GM19438 (cell line): ENCODE measurements at regions not wholly inside any gene's neighbourhood (a gene's known extent, or its start where the extent isn't known, plus 50 kb on each side); places are given as distances from the start of the nearest gene placed in this dataset.
A peak's percentile ranks its signal among the peaks of the same experiment; 100 is the strongest.
"Not testable (repeated sequence)": the region's sequence is repeated elsewhere in the genome, so short reads cannot be mapped to it uniquely, and the experiment has no call there.

ENCODE experiments used
- ATAC-seq: cut with Tn5 transposase; IDR thresholded peaks from one replicate; pipeline ENCODE4 v1.9.1; 2021; ENCODE audit warnings: low read depth; ENCODE audit not compliant: unreplicated experiment

DNA sequence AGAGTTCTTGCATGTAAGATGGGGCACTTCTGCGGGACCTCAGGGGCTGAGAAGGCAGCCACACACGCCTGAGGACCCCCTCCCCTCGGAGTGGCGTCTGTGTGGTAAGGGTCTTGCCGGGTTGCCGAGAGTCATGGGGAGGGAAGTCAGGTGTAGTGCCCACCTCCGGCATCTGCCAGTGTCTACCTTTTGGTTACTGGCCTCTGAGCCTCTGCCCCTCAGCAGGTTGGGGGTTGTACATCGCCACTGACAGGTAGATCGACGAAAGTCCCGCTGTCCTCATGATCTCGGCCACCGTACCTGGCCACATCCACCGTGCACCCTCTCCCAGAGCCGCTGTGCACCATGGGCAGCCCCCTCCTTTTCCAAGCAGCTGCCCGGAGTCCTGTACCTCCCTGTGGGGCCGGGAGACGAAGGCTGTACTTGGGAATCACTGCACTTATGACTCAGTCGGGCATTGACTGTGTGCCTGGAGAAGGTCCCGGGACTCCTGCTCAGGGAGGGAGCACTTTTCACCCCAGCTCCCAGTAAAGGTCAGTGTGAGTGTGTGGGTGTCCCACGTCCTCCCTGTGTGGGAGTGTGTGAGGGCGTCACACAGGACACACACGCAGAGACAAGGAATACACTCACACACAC, 332.4 kb upstream of the MYT1L start:
- ATAC-seq, result no peak

DNA sequence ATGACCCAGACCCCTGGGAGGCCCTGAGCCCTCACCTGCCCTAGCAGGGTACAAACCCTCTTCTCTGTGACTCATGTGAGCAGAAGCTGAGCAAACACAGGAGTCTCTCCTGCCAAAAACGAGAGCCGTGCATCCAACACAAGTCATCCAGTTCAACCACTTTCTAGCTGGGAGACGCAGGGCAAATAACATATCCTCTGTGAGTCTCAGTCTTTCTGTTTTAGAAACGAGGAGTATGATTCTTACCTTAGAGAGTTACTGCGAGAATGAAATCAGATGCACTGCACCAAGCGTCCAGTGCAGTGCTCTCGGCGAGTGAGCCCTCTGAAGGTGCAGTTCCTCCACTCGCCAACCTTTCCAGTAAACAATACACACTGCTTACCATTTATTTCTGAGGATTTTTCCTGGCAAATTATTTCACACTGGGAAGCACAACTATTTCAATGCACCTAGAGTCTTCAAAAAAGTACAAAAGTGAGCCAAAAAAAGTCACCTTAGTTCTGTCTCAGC, 331.8 kb upstream of the MYT1L start:
- no peak for ATAC-seq

DNA sequence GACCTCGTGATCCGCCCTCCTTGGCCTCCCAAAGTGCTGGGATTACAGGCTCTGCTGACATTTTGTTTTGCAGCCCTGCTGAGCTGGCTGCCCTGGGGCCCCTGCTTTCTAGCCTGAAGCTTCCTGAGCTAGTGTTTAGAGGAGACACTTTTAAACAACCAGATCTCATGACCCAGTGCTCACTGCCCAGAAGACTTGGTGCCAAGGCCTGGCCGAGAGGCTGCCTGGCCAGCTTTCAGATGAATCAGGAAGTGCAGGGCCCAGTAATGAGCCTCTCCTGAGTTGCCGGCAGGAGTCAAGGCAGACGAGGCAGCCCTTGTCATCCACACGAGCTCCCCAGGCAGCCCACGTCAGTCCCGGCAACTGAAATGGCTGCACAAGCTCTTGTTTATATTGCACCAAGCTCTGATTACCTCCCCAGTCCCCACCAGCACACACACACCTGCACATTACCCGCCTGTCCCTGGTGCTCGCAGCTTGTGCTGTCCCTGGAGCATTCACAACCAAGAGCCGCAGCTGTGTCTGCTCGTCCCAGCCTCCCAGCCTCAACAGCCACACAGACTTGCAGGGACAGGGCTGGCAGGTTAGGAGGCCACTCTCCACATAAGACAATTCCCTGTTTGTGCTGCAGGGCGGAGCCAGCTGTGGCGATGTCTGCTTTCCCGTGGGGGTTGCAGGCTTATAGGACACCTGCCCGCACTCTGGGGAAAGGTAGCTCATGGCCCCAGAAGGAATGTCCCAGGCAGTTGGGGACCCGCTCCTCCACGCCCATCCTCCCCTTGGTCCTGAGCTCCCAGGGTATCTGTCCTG, 331.2 kb upstream of the MYT1L start:
- no peak for ATAC-seq

DNA sequence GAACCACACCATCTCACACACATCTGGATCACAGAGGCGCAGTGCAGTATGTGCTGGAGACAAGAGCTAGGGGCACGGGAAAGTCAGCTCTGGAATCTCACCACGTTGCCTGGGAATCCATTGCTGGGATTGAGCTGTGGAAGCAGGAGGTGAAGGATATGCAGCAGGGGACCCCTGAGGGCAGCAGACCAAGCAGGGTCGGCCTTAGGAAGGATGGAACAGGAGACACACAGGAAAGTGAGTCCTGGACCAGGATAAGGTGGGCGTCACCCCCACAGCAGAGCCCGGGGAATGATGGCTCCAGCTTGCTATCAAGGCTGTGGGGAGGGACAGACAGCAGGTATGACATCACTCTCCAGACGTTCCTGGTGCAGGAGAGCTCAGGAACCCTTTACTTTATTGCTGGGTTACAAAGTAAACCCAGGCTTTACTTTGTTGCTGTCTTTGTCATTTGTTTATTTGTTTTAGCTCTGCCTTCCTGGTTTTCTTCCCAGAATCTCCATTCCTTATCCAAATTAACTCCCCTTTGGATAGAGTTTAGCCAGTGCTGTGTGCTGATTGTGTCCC, 329.8 kb upstream of the MYT1L start:
- no peak for ATAC-seq

DNA sequence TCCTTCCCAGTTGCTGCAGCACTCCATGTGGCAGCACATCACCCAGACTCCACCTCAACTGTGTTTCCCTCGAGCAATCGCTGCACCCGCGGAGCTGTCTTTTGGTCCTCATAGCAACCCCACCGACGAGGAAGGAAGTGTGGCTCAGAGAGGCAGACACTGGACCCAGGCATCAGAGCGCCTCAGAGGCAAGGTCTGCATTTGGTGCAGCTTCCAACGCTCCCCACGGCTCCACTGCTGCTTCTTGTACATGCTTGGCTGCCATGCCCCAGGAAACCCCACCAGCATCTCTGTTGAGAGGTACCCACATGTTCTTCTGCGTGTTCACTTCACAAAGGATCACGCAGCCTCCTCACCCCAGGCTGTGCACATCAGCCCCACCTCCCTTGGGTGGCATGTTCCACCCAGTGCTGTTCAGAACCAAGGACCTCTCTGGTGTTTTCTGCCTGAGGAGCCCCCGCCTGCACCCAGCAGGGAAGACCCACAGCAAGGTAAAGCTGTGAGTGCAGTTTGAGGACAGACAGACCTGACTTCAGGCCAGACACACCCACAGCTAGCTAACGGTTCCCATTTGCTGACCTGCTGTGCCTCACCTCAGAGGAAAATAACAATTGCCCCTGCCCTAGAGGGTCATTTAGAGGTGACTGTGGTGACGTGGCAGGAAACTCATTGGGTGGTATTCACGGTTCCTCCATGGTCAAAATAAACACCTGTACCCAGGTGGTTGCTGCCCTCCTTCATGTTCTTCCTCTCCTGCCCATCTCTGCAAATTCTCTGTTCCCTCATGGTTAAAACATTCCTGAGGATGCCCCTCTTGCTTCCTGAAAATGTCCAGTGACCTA, 326.3 kb upstream of the MYT1L start:
- no peak for ATAC-seq

DNA sequence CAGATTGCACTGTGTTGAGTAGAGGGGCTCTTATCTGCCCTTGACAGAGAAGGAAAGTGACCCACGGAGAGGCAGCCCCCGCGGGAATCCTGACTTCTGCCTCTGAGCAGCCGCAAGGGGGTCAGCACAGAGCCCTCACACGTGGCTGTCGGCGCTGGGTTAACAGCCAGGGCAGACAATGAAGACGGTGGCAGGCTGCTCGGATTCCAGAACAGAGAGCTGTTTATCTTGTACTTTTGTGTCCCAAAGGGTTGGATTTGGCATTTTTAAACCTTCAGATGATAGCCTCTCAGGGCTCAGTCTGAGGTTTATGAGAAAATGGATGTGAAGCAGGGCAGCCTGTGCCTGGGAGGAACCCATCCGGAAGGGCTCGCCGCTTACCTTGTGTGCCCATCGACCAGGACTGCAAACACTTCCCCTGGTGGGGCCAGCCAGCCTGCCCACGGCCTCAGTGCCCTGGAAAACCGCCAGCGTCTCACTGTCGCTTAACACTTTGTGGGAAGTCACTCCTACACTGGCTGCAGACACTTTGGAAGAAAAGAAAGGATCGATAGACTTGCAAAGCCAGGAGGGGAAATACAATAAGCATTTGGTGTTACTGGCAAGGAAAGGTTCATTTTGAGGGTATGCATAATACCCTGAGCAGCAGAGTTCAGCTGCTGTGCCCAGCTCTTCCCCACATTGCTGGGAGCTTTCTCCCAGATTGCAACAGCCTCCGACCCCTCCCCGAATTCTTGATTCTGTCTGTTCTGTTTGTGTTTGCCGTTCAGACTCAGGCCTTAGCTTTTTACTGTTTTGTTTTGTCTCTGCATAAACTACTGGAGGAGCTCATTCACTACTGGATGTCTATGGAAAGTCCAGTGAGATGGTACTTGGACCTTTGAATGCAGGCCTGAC, 325.3 kb upstream of the MYT1L start:
- no peak for ATAC-seq

- ATAC-seq, result no peak
These were observed 324.5 kb upstream of the MYT1L start for GRCh38 chr2:2655453-2656114.

DNA sequence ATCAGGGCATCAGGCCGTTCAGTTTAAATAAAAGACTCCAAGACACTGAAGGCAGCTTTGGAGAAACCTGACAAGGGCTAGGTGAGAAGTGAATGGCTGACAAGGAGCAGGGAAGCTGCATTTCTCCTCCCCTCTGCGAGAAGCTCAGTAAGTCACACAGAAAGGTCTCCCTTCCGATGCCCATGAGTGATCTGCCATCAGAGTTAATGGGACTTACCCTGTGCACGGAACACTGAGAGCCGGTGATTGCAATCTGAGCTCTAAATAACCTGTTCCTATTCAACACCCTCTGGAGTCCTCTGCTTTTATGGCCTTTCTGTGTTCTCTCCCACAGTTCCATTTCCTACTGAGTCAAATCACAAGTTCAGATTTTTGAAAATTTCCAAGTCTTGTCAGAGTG, 322.2 kb upstream of the MYT1L start:
- ATAC-seq, result no peak

DNA sequence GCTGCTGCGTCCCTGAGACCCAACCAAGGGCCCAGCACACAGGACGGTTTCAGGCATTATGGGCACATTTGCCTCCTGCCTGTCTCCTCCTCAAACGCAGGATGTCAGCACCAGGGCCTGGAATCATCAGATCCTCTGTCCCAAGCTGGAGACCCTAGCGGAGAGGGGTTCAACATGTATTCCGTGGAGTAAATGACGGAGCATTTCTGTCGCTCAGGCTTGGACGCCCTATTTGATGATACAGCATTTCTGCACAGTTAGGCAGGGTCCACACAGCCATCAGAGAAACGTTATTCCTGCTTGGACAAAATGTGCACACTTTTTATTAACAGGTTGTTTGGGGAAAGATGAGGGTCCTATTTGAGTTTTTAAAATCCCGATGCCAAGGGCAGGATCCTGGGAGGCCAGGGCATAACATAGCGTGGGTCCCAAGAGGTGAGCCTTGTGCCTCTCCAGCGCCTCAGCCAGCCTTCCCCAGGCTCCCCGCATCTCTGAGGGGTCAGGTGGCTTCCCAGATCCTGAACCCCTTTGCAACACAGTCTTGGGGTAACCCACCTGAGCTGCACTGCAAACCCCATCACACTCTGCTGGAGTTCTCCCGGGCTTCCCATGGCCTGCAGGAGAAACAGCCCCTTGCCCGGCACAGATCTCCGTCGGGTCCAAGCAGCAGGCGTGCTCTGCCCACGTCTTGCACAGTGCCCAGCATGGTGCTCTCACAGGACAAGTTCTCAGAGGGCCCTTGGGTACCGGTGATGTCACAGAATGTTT, 319.7 kb upstream of the MYT1L start:
- no peak for ATAC-seq

DNA sequence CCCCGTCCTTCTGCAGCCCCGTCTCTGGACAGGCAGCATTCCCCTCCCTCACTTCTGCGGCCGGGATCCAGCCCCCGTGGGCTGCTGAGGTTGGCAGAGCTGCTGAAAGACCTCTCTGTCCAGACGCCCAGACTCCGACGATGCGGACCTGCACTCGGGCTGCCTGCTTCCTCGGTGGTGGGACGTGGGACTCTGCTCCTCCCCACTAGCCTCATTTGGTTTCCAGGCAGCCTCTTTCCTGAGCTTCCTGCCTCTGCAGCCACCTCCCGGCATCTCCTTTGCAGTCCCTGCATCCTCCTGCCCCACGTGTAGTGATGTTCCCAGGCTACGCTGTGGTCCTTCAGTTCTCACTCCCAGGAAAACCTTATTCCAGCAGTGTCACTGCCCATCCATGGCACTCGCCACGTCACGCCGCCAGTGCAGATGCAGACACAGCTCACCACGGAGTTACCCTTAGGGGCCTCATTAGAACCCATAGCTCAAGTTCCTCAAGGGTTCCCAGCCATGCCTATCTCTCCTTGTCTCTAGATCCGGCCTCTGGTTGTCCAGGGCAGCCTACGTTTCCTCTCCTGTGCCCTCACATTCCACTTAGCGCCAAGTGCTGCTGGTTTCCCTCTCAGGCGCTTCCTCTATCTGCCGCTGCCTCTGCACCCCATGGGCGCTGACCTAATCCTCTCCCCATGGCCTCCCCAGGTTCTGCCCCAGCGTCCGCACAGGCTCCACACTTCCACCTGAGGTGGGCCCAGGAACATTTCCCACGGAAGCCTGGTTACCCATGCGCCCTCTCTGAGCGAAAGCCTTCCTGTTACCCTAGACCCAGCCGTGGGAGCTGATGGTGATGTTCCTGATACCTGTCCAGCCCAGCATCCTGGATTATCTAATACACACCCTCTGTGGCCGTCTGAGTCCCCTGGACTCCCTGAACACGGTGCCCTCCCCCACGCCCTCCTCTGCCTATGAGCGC, 318.3 kb upstream of the MYT1L start:
- no peak for ATAC-seq

GRCh38 chr2:2648094-2648493, 317.0 kb upstream of the MYT1L start:
- no peak for ATAC-seq

GRCh38 chr2:2647141-2647541, 316.1 kb upstream of the MYT1L start:
- ATAC-seq, result no peak

DNA sequence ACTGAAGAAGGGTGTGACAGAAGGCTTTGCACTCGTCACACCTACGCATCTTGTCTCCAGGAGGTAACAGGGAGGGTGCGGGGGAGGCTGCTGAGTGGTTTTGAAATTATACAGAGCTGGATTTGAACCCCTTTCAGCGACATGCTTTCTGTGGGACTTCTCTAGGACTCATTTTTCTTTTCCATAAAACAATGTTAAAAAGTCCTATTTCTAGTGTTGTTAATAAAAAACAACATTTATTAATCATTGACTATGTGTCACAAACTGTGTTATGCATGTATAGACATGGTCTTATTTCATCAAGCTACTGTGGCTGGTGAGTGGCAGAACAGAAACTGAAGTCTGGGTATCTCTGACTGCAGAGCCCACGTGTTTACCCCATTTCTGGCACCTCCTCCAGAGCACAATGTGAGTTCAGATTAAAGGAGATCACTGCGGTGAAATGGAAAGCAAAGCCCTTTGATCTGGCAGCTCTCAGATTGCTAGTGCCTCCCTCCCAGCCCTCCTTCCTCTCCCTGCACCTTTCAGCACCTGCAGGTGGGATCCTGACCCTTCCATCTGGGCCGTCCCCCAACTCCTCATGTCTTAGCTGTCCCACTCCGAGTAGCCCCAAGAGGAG, 315.5 kb upstream of the MYT1L start:
- peak; percentile 72 for ATAC-seq

DNA sequence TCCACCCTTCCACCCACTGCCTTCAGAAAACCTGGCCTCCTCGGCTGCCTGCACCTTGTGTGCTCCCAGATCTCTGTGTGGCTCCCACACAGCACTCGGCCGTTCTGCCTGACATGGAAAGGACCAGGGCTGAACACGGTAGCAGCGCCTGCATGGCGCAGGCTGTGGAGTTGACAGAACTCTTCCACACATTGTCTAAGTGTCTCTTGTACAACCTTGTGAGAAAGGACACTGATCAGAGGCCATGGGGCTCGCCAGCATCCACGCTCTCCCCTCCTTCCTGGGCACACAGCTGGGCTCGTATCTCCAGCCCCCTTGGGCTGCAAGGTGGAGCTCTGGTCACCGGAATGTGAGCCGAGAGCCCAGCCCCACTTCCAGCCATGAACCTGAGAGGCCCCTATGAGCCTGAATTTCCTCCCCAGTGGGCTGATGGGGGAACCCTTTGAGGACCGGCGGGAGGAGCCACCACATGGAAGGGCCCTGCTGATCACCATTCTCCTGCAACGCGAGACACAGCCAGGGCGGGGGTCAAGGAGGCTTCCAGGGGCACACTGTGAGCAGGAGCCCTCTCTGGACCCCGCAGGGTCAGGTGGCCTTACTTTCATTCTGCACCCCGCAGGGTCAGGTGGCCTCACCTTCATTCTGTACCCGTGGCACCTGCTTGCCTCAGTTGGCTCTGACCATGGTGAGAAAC, 314.2 kb upstream of the MYT1L start:
- no peak for ATAC-seq

DNA sequence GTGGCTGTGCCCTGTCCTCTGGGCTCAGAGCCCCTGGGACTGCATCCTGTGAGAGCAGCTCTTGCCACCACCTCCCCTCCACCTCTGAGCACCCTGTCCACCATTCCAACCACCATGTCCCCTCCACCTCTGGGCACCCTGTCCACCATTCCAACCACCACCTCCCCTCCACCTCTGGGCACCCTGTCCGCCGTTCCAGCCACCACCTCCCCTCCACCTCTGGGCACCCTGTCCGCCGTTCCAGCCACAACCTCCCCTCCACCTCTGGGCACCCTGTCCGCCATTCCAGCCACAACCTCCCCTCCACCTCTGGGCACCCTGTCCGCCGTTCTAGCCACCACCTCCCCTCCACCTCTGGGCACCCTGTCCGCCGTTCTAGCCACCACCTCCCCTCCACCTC, 313.7 kb upstream of the MYT1L start:
- ATAC-seq, result not testable (repeated sequence)

- ATAC-seq, result no peak
These were observed 313.0 kb upstream of the MYT1L start for GRCh38 chr2:2644040-2644439.
